Neural cell (in vitro differentiated cells): ENCODE measurements at regions not wholly inside any gene's neighbourhood (a gene's known extent, or its start where the extent isn't known, plus 50 kb on each side); places are given as distances from the start of the nearest gene placed in this dataset.

Experiments used
- CTCF ChIP-seq: fragments of 450-650 bp; IDR thresholded peaks from 2 replicates; pipeline ENCODE4 v1.5.1; 2014; ENCODE audit warnings: antibody characterized with exemption, mild to moderate bottlenecking, moderate library complexity; ENCODE audit not compliant: poor library complexity, severe bottlenecking
- RAD21 ChIP-seq: fragments of 450-650 bp; conservative IDR thresholded peaks from 2 replicates; pipeline ENCODE4 v1.6.1; 2014; ENCODE audit warnings: antibody characterized with exemption, mild to moderate bottlenecking, moderate library complexity
- TAF1 ChIP-seq: IDR thresholded peaks from 2 replicates; pipeline ENCODE4 v1.6.1; 2012; ENCODE audit warnings: low read depth

GRCh38 chr6:33953171-33953570 is 149.4 kb upstream of the MLN start:
- TF ChIP-seq TAF1 (no peak), RAD21 (no peak), CTCF (no peak)
